SU-DHL-6 (cell line): ENCODE measurements at regions not wholly inside any gene's neighbourhood (a gene's known extent, or its start where the extent isn't known, plus 50 kb on each side); places are given as distances from the start of the nearest gene placed in this dataset.

Experiments used
- H2AFZ ChIP-seq: fragments of 200-600 bp; sonication (generic); 2 replicates; pipeline ENCODE4 v1.6.1; 2014; ENCODE audit warnings: low read depth, mild to moderate bottlenecking, moderate library complexity, mixed read lengths, antibody characterized with exemption, low read length; ENCODE audit not compliant: severe bottlenecking
- H3F3A ChIP-seq: fragments of 200-600 bp; shearing (Covaris generic); 2 replicates; pipeline ENCODE4 v1.6.0; 2016; ENCODE audit warnings: antibody characterized with exemption, mild to moderate bottlenecking; ENCODE audit not compliant: insufficient read depth
- H3K27ac ChIP-seq: fragments of 200-600 bp; sonication (generic); 2 replicates; pipeline ENCODE4 v1.5.1; 2016; ENCODE audit warnings: low read depth, mild to moderate bottlenecking, low read length, moderate library complexity, mixed read lengths
- H3K27me3 ChIP-seq: fragments of 200-600 bp; sonication (generic), shearing (Covaris generic); 2 replicates; pipeline ENCODE4 v1.6.0; 2014; ENCODE audit warnings: mild to moderate bottlenecking, low read length
- H3K36me3 ChIP-seq: fragments of 200-600 bp; sonication (generic); 2 replicates; pipeline ENCODE4 v1.6.1; 2014; ENCODE audit warnings: mild to moderate bottlenecking, low read length, mixed read lengths
- H3K4me2 ChIP-seq: fragments of 300-600, 200-600 bp; shearing (Covaris generic), sonication (generic); 2 replicates; pipeline ENCODE4 v1.6.0; 2014; ENCODE audit warnings: low read length, low read depth, mild to moderate bottlenecking; ENCODE audit not compliant: poor library complexity, severe bottlenecking
- H3K4me3 ChIP-seq: fragments of 200-600 bp; sonication (generic); 2 replicates; pipeline ENCODE4 v1.5.1; 2014; ENCODE audit warnings: antibody characterized with exemption, low read length, mild to moderate bottlenecking, mixed read lengths; ENCODE audit not compliant: insufficient read depth, poor library complexity, severe bottlenecking
- H3K79me2 ChIP-seq: fragments of 200-600 bp; sonication (generic); 2 replicates; pipeline ENCODE4 v1.6.1; 2014; ENCODE audit warnings: mild to moderate bottlenecking, low read length, moderate library complexity; ENCODE audit not compliant: insufficient read depth
- H3K9ac ChIP-seq: fragments of 200-600 bp; sonication (generic); 2 replicates; pipeline ENCODE4 v1.7.0; 2014; ENCODE audit warnings: mild to moderate bottlenecking, low read length
- H3K9me2 ChIP-seq: fragments of 200-600 bp; sonication (generic); replicated peaks from 2 replicates; pipeline ENCODE4 v1.6.1; 2014; ENCODE audit warnings: low read length; ENCODE audit not compliant: insufficient read depth
- H3K9me3 ChIP-seq: fragments of 200-600 bp; sonication (generic); 2 replicates; pipeline ENCODE4 v1.6.1; 2014; ENCODE audit warnings: low read length, mixed read lengths; ENCODE audit not compliant: insufficient read depth
- H4K20me1 ChIP-seq: fragments of 200-600 bp; sonication (generic); 2 replicates; pipeline ENCODE4 v1.6.1; 2014; ENCODE audit warnings: low read depth, mild to moderate bottlenecking, antibody characterized with exemption, low read length, moderate library complexity, mixed read lengths
- CTCF ChIP-seq: fragments of 200-600 bp; sonication (generic); IDR thresholded peaks from one replicate; pipeline ENCODE4 v1.5.1; 2017; ENCODE audit warnings: antibody characterized with exemption, mild to moderate bottlenecking, low read length, moderate library complexity; ENCODE audit not compliant: insufficient read depth, poor library complexity, severe bottlenecking
- EZH2phosphoT487 ChIP-seq: fragments of 200-600 bp; sonication (generic), shearing (Covaris generic); conservative IDR thresholded peaks from 2 replicates; pipeline ENCODE4 v1.6.1; 2018; ENCODE audit warnings: mild to moderate bottlenecking, antibody characterized with exemption, low read length, moderate library complexity, mixed read lengths

- no peak overlapping the region for H3K4me3 ChIP-seq
- no peak overlapping the region for H3K27ac ChIP-seq
- no peaks in the 10 kb centered on the region for H3F3A ChIP-seq
- H3K9me2 ChIP-seq: no peaks in the 10 kb centered on the region
- H4K20me1 ChIP-seq: no peaks in the 10 kb centered on the region
- H3K9ac ChIP-seq: no peak overlapping the region
- H3K79me2 ChIP-seq: no peaks in the 10 kb centered on the region
- H3K9me3 ChIP-seq: no peaks in the 10 kb centered on the region
- H3K36me3 ChIP-seq: no peaks in the 10 kb centered on the region
- H3K27me3 ChIP-seq: no peaks in the 10 kb centered on the region
- no peak overlapping the region for H3K4me2 ChIP-seq
- no peak for TF ChIP-seq CTCF
- no peak for TF ChIP-seq EZH2phosphoT487
- no peak overlapping the region for H2AFZ ChIP-seq
Measured at GRCh38 chr18:68262690-68263294, 452.1 kb downstream of the TMX3 start.

GRCh38 chr18:68256418-68257067 is 458.4 kb downstream of the TMX3 start:
- no peak for TF ChIP-seq CTCF
- H3K9me2 ChIP-seq: no peaks in the 10 kb centered on the region
- H3K36me3 ChIP-seq: no peaks in the 10 kb centered on the region
- no peaks in the 10 kb centered on the region for H3F3A ChIP-seq
- H3K4me3 ChIP-seq: no peak overlapping the region
- H3K4me2 ChIP-seq: no peak overlapping the region
- no peaks in the 10 kb centered on the region for H3K9me3 ChIP-seq
- H3K27me3 ChIP-seq: no peaks in the 10 kb centered on the region
- no peaks in the 10 kb centered on the region for H4K20me1 ChIP-seq
- H3K79me2 ChIP-seq: no peaks in the 10 kb centered on the region
- no peak overlapping the region for H2AFZ ChIP-seq
- H3K9ac ChIP-seq: no peak overlapping the region
- no peak overlapping the region for H3K27ac ChIP-seq

- no peak overlapping the region for H3K4me3 ChIP-seq
- H4K20me1 ChIP-seq: no peaks in the 10 kb centered on the region
- no peaks in the 10 kb centered on the region for H3K9me2 ChIP-seq
- H3K27ac ChIP-seq: no peak overlapping the region
- H3K9me3 ChIP-seq: no peaks in the 10 kb centered on the region
- TF ChIP-seq EZH2phosphoT487: no peak
- TF ChIP-seq CTCF: no peak
- H3K36me3 ChIP-seq: no peaks in the 10 kb centered on the region
- no peaks in the 10 kb centered on the region for H3F3A ChIP-seq
- no peak overlapping the region for H3K9ac ChIP-seq
- H2AFZ ChIP-seq: no peak overlapping the region
- no peaks in the 10 kb centered on the region for H3K27me3 ChIP-seq
- no peaks in the 10 kb centered on the region for H3K79me2 ChIP-seq
- H3K4me2 ChIP-seq: no peak overlapping the region
Measured at GRCh38 chr18:68244786-68245185, 470.1 kb downstream of the TMX3 start.
